ENCODE measurements at regions not wholly inside any gene's neighbourhood (a gene's known extent, or its start where the extent isn't known, plus 50 kb on each side); places are given as distances from the start of the nearest gene placed in this dataset.

DNA sequence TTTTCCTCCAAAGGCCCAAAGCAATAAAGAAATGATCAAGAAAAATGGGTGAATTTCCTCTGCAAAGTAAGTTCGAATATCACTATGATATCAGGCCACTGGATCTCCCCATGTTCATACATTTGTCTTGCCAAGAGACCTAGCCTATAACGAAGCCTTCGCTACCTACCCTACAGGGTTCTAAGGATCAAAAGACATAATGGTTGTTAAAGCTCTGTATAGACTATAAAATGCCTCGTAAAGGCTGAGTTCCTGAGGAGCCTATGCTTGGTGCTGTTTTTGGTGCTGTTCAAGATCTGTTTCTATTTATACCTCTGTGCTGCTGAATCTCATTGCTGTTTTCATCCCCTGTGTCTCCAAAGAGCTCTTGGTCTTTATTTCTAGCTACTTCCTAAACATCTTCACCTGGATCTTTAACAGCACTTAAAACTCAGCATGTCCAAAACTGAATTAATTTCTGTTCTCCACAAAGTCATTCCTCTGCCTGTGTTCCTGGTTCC is 254.4 kb upstream of the CHAC2 start:
- WGBS, 2 donors (ENCODE audit: low coverage in 1 of 2), result 86 to 91% methylated on average over 4 of the region's 4 CpGs
- TF ChIP-seq, protein P1, sequence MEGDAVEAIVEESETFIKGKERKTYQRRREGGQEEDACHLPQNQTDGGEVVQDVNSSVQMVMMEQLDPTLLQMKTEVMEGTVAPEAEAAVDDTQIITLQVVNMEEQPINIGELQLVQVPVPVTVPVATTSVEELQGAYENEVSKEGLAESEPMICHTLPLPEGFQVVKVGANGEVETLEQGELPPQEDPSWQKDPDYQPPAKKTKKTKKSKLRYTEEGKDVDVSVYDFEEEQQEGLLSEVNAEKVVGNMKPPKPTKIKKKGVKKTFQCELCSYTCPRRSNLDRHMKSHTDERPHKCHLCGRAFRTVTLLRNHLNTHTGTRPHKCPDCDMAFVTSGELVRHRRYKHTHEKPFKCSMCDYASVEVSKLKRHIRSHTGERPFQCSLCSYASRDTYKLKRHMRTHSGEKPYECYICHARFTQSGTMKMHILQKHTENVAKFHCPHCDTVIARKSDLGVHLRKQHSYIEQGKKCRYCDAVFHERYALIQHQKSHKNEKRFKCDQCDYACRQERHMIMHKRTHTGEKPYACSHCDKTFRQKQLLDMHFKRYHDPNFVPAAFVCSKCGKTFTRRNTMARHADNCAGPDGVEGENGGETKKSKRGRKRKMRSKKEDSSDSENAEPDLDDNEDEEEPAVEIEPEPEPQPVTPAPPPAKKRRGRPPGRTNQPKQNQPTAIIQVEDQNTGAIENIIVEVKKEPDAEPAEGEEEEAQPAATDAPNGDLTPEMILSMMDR (IDR thresholded peaks at IDR 0.05), result no peak
- TF ChIP-seq POLR2AphosphoS5 (IDR thresholded peaks at IDR 0.05) (no peak), POLR2A (IDR thresholded peaks at IDR 0.05) (no peak), EP300 (IDR thresholded peaks at IDR 0.05) (no peak)
- Histone ChIP-seq H3K36me3 (no peaks in the 10 kb centered on the region), H3K27ac (no peak overlapping the region), H3K4me1 (no peaks in the 10 kb centered on the region), H3K9me3 (no peaks in the 10 kb centered on the region), H3K27me3 (no peaks in the 10 kb centered on the region), H3K4me3 (no peak overlapping the region)
- ATAC-seq, result no peak

DNA sequence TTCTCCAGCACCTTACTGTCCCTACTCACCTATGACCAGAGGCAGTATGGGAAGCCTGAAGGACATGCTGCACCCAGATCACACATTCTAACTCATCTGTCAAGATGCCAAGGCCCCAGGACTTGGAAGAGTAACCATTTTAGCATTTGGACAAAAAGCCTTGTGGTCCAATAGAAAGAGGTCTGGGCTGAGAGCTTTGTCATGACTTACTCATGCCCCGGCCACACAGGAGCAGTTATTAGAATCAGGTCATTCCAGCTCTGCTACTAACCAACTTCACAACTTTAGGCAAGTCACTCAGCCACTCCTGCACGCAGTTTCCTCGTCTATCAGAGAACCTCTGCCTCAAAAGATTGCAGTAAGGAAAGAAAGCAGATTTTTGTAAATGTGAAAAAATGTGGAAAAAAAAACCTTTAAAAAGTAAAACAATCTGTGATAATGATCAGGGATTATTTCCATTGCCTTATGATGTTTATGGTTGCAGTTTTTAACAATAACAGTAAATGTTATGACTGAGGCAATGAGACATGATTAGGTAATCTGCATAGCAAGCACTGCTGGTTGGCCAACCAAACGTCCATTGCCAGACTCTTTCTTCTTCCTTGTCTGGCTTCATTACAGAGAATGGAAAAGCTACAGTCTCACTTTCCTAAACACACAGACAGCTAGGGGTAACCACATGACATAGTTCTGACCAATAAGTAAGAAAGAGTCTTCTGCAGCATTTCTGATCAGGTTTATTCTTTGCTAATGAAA is 255.4 kb upstream of the CHAC2 start:
- H3K36me3 ChIP-seq, result no peaks in the 10 kb centered on the region
- 58 to 74% methylated on average over 3 to 4 of the region's 4 CpGs for WGBS, 2 donors (ENCODE audit: low coverage in 1 of 2)
- ATAC-seq, result peak; percentile 34
- H3K27ac ChIP-seq, result no peak overlapping the region
- TF ChIP-seq EP300 (IDR thresholded peaks at IDR 0.05) (no peak), POLR2A (IDR thresholded peaks at IDR 0.05) (no peak), POLR2AphosphoS5 (IDR thresholded peaks at IDR 0.05) (no peak)
- TF ChIP-seq, protein P1 (IDR thresholded peaks at IDR 0.05), result no peak
- no peak overlapping the region for H3K4me3 ChIP-seq
- H3K27me3 ChIP-seq, result no peaks in the 10 kb centered on the region
- H3K4me1 ChIP-seq, result no peaks in the 10 kb centered on the region
- H3K9me3 ChIP-seq, result no peaks in the 10 kb centered on the region

DNA sequence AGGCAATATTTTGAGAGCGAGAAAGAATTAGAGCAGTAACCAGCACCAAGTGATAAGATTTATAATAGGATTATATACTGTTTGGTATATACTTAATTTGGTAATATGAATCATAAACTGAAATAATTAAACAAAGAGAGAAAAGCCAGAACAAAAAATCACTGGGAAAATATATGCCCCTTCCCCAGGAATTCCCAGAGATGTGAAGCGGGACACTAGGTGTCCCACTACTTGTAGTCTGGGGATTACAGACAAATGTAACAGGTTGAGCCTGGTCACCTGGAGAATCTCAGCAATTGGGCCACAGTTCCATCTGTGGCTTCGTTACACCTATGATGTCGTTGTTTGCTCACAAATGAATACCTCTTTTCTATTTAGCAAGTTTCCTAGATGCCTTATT is 256.1 kb upstream of the CHAC2 start:
- H3K27me3 ChIP-seq, result no peaks in the 10 kb centered on the region
- no peak for ATAC-seq
- TF ChIP-seq POLR2AphosphoS5 (IDR thresholded peaks at IDR 0.05), result no peak
- TF ChIP-seq POLR2A (IDR thresholded peaks at IDR 0.05), result no peak
- TF ChIP-seq, protein P1 (IDR thresholded peaks at IDR 0.05), result no peak
- TF ChIP-seq EP300 (IDR thresholded peaks at IDR 0.05), result no peak
- 94 to 97% methylated on average over 4 of the region's 4 CpGs for WGBS, 2 donors (ENCODE audit: low coverage in 1 of 2)
- no peaks in the 10 kb centered on the region for H3K9me3 ChIP-seq
- H3K36me3 ChIP-seq, result no peaks in the 10 kb centered on the region
- H3K27ac ChIP-seq, result no peak overlapping the region
- H3K4me1 ChIP-seq, result no peaks in the 10 kb centered on the region
- H3K4me3 ChIP-seq, result no peak overlapping the region

DNA sequence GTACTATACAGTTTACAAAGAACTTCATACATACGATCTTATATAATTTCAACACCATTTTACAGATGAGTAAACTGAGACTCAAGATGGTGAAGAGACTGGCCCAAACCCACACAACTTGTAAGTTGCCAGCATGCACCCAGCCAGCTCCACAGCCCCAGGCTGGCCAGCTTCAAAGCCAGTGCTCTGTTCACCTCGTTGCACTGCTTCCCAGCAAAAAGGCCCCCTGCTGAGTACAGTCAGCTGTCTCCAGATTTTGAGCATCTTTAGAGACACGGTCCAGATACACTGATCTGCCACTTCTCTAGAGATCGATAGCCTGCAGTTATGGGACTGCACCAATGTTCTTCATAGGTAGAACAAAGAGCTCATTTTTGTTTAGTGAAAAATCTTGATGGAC is 257.2 kb upstream of the CHAC2 start:
- no peaks in the 10 kb centered on the region for H3K27me3 ChIP-seq
- H3K4me1 ChIP-seq, result no peaks in the 10 kb centered on the region
- H3K36me3 ChIP-seq, result no peaks in the 10 kb centered on the region
- no peak for ATAC-seq
- no peak overlapping the region for H3K4me3 ChIP-seq
- 63 to 67% methylated on average over 2 to 4 of the region's 4 CpGs for WGBS, 2 donors (ENCODE audit: low coverage in 1 of 2)
- H3K27ac ChIP-seq, result no peak overlapping the region
- TF ChIP-seq, protein P1 (IDR thresholded peaks at IDR 0.05), result no peak
- no peak for TF ChIP-seq POLR2AphosphoS5 (IDR thresholded peaks at IDR 0.05)
- TF ChIP-seq POLR2A (IDR thresholded peaks at IDR 0.05), result no peak
- TF ChIP-seq EP300 (IDR thresholded peaks at IDR 0.05), result no peak
- H3K9me3 ChIP-seq, result no peaks in the 10 kb centered on the region

DNA sequence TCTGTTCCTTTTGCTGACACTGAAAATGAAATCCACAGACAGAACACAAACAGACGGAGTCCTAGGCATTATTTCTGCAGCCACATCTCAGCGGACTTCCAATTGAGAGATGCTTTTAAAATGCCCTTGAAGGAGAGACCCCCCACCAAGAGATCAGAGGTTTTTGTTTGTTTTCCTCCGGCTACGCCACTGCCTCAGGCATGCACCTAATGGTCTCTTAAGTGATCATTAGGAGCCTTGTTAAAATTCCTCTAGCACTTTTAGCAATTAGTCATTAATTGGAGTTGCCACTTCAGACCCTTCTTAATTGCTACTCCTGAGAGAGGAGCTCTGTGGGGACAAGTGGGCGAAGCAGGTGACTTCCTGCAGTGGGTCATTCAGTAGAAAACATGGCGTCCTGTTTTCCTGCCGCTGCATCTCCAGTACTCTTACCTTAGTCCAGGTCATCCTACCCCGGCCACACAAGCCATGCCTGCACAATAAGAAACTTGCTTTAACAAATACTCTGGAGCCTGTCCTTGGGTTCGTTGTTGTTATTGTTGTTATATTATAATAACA is 257.7 kb upstream of the CHAC2 start:
- TF ChIP-seq EP300 (IDR thresholded peaks at IDR 0.05) (no peak), POLR2A (IDR thresholded peaks at IDR 0.05) (no peak), POLR2AphosphoS5 (IDR thresholded peaks at IDR 0.05) (no peak)
- TF ChIP-seq, protein P1 (IDR thresholded peaks at IDR 0.05), result no peak
- 86% methylated on average over 7 to 9 of the region's 9 CpGs for WGBS, 2 donors (ENCODE audit: low coverage in 1 of 2)
- ATAC-seq, result no peak
- no peaks in the 10 kb centered on the region for H3K4me1 ChIP-seq
- no peaks in the 10 kb centered on the region for H3K9me3 ChIP-seq
- H3K27ac ChIP-seq, result no peak overlapping the region
- no peak overlapping the region for H3K4me3 ChIP-seq
- no peaks in the 10 kb centered on the region for H3K36me3 ChIP-seq
- no peaks in the 10 kb centered on the region for H3K27me3 ChIP-seq
